ENCODE measurements at regions not wholly inside any gene's neighbourhood (a gene's known extent, or its start where the extent isn't known, plus 50 kb on each side); places are given as distances from the start of the nearest gene placed in this dataset.
"Not testable (repeated sequence)": the region's sequence is repeated elsewhere in the genome, so short reads cannot be mapped to it uniquely, and the experiment has no call there.

DNA sequence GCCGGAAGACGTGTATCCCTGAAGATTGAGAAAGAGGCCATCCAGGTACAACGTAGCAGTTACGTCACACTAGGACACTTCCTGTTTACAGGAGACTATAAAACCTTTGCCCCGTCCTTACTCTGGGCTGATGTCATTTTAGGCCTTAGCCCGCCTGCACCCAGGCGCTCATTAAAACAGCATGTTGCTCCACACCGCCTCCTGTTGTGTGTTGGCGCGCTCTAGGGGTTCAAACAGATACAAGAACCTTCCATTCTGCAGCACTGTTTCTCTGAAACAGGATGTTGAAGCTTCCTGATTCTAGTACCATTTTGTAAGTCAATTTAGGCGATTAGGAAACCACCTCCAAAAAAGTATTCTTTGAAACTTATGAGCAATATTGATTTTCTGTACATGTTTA, 722.1 kb downstream of the PCDH7 start:
- Mint-ChIP-seq H3K4me1 (no peaks in the 10 kb centered on the region), H3K4me3 (no peak overlapping the region), H3K27ac (no peak overlapping the region), H3K9me3 (no peaks in the 10 kb centered on the region), H3K27me3 (no peaks in the 10 kb centered on the region), H3K36me3 (no peaks in the 10 kb centered on the region)
- DNase-seq = no peak

DNA sequence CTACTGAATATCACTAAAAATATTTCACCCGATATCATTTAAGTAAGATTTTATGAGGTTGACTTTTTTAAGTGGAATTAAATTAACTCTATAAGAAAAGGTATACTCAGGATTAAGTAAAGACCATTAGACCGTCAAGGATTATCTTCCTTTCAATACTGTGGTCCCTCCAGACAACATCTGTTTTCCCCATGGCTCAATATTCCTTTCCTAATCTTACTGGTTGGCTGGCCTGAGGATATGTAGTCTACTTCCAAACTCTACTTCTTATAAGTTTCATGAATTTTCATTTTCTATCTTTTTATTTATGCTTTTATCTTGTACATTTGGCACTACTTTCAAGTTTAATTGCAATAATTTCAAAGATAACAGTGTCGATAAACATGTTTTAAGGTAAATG, 725.4 kb downstream of the PCDH7 start:
- no peak overlapping the region for H3K27ac Mint-ChIP-seq
- DNase-seq = no peak
- no peaks in the 10 kb centered on the region for H3K9me3 Mint-ChIP-seq
- no peak overlapping the region for H3K4me3 Mint-ChIP-seq
- H3K4me1 Mint-ChIP-seq = no peaks in the 10 kb centered on the region
- H3K36me3 Mint-ChIP-seq = no peaks in the 10 kb centered on the region
- no peaks in the 10 kb centered on the region for H3K27me3 Mint-ChIP-seq

DNA sequence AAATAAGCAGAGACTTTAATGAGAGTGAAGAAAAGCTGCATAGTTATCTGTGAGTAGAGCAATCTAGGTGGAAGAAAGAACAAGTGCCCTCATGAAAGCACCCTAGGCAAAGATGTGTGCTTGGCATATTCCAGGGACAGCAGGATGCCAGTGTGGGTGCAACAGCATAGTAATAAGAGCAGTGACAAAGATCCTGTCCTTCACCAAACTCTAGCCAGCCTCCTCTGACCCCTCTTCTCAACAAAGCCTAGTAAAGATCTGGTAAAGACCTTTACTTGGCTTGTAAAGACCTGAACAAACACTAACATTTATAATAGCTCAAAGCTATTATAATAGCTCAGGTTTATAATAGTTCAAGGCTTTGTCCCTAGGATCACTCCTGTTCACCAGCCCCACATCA, 735.4 kb downstream of the PCDH7 start:
- no peaks in the 10 kb centered on the region for H3K9me3 Mint-ChIP-seq
- DNase-seq = no peak
- H3K36me3 Mint-ChIP-seq = no peaks in the 10 kb centered on the region
- no peak overlapping the region for H3K4me3 Mint-ChIP-seq
- no peaks in the 10 kb centered on the region for H3K4me1 Mint-ChIP-seq
- H3K27me3 Mint-ChIP-seq = no peaks in the 10 kb centered on the region
- H3K27ac Mint-ChIP-seq = no peak overlapping the region

DNA sequence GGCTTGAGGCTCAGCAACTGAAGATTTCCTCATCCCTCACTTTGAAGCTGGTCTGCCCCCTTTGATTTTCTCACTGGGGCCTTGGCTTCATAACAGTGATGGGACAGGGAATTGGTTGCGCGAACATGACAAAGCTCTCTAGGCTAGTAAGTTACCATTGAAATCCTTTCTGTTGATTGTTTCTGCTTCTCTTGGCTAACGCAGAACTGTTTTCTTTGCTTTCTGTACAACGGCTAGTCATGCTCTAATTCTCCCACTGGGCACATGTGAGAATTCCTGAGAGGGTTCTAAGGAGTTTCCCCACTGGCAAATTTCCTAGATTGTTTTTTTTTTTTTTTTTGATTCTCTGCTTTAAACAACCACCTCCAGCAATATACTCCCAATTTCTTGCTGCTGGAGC, 738.6 kb downstream of the PCDH7 start:
- H3K9me3 Mint-ChIP-seq = peaks cover 6% of the 10 kb centered on the region
- no peaks in the 10 kb centered on the region for H3K36me3 Mint-ChIP-seq
- H3K27me3 Mint-ChIP-seq = no peaks in the 10 kb centered on the region
- H3K27ac Mint-ChIP-seq = no peak overlapping the region
- H3K4me3 Mint-ChIP-seq = no peak overlapping the region
- DNase-seq = no peak
- no peaks in the 10 kb centered on the region for H3K4me1 Mint-ChIP-seq

DNA sequence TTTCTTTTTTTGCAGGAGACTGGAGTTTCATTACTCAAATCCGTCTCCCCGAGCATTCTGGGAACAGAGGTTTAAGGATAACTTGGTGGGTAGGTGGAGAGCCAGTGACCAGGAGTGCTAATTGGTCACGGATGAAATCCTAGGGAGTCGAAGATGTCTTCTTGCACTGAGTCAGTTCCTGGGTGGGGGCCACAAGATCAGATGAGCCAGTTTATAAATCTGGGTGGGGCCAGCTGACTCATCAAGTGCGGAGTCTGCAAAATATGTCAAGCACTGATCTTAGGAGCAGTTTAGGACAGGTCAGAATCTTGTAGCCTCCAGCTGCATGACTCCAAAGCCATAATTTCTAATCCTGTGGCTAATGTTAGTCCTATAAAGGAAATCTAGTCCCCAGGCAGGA, 741.3 kb downstream of the PCDH7 start:
- Mint-ChIP-seq H3K27ac (no peak overlapping the region), H3K4me1 (no peaks in the 10 kb centered on the region), H3K4me3 (no peak overlapping the region), H3K9me3 (peaks cover 10% of the 10 kb centered on the region), H3K27me3 (no peaks in the 10 kb centered on the region), H3K36me3 (no peaks in the 10 kb centered on the region)
- no peak for DNase-seq

DNA sequence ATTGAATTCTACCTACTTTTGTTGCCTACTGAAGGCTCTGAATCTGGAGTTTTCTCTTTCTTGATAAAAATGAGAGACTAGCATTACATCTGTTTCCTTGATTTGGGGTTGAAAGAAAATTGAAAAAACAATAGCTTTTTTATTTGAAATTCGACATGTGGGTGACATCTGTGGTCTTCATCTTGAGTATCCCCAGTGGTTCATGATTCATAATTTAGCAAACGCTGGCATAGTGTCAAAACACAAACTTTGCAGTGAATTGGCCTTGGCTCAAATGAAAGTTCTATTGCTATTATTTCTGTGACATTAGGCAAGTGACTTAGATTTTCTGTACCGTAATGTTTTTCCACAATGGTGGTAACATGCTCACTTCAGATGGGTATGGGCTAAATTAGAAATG, 747.6 kb downstream of the PCDH7 start:
- Mint-ChIP-seq H3K4me1 (no peaks in the 10 kb centered on the region), H3K27ac (no peak overlapping the region), H3K9me3 (peaks cover 10% of the 10 kb centered on the region), H3K4me3 (no peak overlapping the region), H3K36me3 (no peaks in the 10 kb centered on the region), H3K27me3 (no peaks in the 10 kb centered on the region)
- DNase-seq = no peak

DNA sequence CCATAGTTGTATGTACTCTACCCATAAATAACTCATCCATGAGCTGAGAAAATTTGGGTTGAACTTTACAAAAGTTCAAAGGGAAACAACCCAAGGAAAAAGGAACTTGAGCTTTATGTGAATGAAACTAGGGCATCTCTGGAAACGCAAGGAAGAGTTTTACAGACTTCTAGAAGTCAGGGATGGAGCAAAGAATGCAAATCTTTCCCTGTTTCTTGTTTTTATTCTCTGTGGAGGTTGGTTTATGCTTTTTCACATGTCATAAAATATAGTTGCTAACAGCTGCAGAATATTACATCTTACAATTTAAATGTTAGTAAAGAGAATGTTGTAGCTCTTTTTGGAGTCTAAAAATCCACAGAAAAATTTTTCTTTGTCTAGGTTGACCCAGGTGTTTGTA, 754.1 kb downstream of the PCDH7 start:
- DNase-seq = no peak
- H3K27me3 Mint-ChIP-seq = no peaks in the 10 kb centered on the region
- no peaks in the 10 kb centered on the region for H3K36me3 Mint-ChIP-seq
- no peaks in the 10 kb centered on the region for H3K4me1 Mint-ChIP-seq
- peaks cover 12% of the 10 kb centered on the region for H3K9me3 Mint-ChIP-seq
- no peak overlapping the region for H3K4me3 Mint-ChIP-seq
- no peak overlapping the region for H3K27ac Mint-ChIP-seq

DNA sequence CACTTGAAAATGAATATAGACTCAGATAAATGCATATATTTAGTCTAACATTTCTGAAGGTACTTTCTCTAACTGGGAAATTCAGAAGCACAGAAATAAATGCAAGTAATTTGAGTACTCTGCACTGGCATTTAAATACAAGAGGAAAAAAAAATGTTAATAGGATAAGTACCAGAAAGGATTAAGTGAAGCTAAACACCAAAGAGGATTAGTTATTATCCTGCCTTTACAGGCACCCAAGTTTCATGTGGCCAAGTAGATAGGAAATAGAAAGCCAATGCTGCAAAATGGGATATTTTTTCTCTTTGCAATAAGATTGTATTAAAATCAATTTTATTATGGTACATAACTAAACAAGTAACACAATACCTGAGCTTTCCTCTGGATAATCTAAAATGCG, 762.5 kb downstream of the PCDH7 start:
- no peak for DNase-seq
- H3K4me1 Mint-ChIP-seq = no peaks in the 10 kb centered on the region
- H3K9me3 Mint-ChIP-seq = peaks cover 4% of the 10 kb centered on the region
- H3K27me3 Mint-ChIP-seq = no peaks in the 10 kb centered on the region
- H3K27ac Mint-ChIP-seq = no peak overlapping the region
- no peak overlapping the region for H3K4me3 Mint-ChIP-seq
- no peaks in the 10 kb centered on the region for H3K36me3 Mint-ChIP-seq

DNA sequence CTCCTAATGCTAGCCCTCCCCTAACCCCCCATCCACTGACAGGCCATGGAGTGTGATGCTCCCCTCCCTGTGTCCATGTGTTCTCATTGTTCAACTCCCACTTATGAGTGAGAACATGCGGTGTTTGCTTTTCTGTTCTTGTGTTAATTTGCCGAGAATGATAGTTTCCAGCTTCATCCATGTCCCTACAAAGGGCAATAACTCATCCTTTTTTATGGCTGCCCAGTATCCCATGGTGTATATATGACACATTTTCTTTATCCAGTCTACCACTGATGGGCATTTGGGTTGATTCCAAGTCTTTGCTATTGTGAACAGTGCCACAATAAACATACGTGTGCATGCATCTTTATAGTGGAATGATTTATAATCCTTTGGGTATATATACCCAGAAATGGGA, 779.0 kb downstream of the PCDH7 start:
- H3K4me3 Mint-ChIP-seq, H3K4me1 Mint-ChIP-seq, H3K27me3 Mint-ChIP-seq, H3K36me3 Mint-ChIP-seq, DNase-seq, H3K27ac Mint-ChIP-seq, H3K9me3 Mint-ChIP-seq: not testable (repeated sequence)

DNA sequence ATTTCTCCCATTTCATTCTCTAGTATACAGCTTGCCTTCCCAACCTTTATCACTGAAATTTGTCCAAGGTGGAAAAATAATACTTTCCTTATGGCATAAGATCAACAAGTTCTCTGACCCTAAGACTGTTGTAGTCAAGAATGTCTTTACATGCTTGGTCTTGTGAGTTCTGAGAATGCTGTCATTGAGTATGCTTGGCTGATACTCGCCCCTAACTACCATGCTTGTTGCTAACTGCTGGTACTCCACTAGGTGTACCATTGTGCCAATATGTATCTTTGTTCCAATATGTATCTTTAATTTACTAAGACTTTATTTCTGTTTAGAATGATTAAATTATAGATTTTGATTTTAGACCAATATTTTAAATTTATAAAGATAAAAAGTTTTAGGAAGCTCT, 796.4 kb downstream of the PCDH7 start:
- H3K36me3 Mint-ChIP-seq = no peaks in the 10 kb centered on the region
- DNase-seq = no peak
- H3K27ac Mint-ChIP-seq = no peak overlapping the region
- peaks cover 5% of the 10 kb centered on the region for H3K9me3 Mint-ChIP-seq
- no peak overlapping the region for H3K4me3 Mint-ChIP-seq
- H3K4me1 Mint-ChIP-seq = no peaks in the 10 kb centered on the region
- H3K27me3 Mint-ChIP-seq = no peaks in the 10 kb centered on the region

DNA sequence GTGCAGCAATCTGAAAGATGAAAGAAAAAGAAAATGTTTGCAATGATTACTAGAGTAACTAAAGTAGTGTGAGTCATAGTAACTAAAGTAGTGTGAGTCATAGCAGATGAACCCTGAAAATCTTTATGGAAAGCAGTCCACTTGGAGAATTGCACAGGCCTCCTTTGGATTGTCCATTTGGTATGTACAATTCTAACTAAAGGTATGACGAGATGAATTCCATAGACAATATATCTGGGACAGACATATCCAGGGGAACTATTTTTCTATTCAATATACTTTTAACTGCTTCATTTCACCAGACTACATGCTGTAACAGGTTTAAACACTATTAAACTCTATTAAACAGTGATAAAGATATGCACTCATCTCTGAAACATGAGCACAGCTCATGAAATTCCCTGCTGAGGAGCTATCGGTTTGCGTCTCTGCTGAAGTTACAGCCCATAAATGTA, 798.7 kb downstream of the PCDH7 start:
- Mint-ChIP-seq H3K9me3 (peaks cover 9% of the 10 kb centered on the region), H3K27ac (no peak overlapping the region), H3K27me3 (no peaks in the 10 kb centered on the region), H3K4me3 (no peak overlapping the region), H3K4me1 (no peaks in the 10 kb centered on the region), H3K36me3 (no peaks in the 10 kb centered on the region)
- no peak for DNase-seq

DNA sequence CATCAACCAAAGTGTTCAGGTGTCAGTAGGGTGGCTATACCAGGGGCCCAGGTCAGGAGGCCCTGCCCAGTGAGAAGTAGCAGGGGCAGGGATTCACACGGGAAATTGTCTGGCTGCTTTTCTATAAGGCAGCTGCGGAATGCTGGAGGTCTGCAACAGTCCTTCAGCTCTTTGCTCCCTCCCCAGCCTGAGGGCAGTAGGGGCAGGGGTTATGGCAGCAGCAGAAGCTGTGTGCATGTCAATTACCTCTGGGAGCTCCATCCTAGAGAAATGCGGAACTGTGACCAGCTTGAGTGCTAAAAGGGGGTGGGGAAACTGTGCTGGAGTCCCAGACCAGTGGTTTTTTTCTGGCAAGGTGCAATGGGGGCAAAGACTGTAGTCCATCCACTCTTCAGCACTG, 810.4 kb downstream of the PCDH7 start:
- Mint-ChIP-seq H3K4me1 (no peaks in the 10 kb centered on the region), H3K4me3 (no peak overlapping the region), H3K27ac (no peak overlapping the region), H3K9me3 (peaks cover 11% of the 10 kb centered on the region), H3K27me3 (no peaks in the 10 kb centered on the region), H3K36me3 (no peaks in the 10 kb centered on the region)
- no peak for DNase-seq

DNA sequence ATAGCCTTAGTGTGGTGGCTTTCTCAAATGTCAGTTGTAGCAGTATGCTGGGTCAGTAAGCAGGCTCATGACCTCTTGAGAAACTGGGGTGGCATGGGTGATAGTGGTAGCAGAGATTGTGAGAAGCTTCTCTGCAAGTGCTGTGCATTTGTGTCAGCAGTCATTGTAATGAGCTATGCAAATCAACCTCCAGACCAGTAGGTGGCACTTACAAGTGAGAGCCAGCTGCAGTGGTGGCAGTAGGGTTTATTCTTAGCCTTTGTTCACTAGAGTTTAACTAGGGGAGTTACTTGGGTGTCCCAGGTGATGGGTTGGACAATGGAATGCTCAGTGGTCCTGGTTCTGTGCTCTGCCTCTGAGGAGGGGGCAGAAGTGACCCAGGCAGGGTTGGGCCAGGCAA, 818.7 kb downstream of the PCDH7 start:
- peaks cover 5% of the 10 kb centered on the region for H3K9me3 Mint-ChIP-seq
- H3K27ac Mint-ChIP-seq = no peak overlapping the region
- H3K36me3 Mint-ChIP-seq = no peaks in the 10 kb centered on the region
- no peaks in the 10 kb centered on the region for H3K4me1 Mint-ChIP-seq
- no peak for DNase-seq
- no peaks in the 10 kb centered on the region for H3K27me3 Mint-ChIP-seq
- H3K4me3 Mint-ChIP-seq = no peak overlapping the region

DNA sequence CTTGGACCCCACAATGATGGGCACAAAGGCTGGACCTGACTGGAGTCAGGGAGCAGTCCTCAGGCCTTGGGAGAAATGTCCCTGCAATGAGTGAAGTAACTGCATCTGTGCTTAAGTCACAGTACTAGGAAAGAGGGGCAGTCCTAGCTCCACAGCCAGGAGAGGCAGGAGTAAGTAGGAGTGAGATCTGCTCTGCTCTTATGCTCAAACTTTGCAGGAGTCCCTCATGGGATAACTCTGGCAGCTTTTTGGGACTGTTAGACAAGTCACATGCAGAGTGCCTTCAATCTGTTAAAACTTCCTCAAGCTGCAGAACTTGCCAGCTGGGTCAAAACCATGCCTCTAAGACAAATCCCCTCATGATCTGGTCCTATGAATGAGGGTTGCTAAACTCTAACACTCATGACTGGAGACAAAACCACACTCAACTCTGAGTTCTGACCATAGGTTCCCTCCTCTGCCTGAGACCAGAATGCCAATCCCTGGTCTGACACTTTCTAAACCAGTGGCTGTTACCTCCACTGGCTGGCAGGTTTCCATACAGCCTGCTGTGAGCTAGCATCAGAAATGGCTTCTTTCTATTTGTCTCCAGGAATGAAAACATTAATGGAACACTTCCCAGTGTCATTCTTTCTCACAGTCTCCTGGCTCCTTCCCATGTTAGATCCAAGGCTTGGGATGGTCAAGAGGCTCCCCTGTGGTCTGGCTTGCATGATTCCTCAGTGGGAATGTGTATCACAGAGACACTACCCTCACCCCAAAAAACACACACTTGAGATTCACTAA, 819.3 kb downstream of the PCDH7 start:
- no peaks in the 10 kb centered on the region for H3K36me3 Mint-ChIP-seq
- no peak overlapping the region for H3K4me3 Mint-ChIP-seq
- DNase-seq = no peak
- no peak overlapping the region for H3K27ac Mint-ChIP-seq
- H3K9me3 Mint-ChIP-seq = peaks cover 3% of the 10 kb centered on the region
- H3K4me1 Mint-ChIP-seq = no peaks in the 10 kb centered on the region
- no peaks in the 10 kb centered on the region for H3K27me3 Mint-ChIP-seq

DNA sequence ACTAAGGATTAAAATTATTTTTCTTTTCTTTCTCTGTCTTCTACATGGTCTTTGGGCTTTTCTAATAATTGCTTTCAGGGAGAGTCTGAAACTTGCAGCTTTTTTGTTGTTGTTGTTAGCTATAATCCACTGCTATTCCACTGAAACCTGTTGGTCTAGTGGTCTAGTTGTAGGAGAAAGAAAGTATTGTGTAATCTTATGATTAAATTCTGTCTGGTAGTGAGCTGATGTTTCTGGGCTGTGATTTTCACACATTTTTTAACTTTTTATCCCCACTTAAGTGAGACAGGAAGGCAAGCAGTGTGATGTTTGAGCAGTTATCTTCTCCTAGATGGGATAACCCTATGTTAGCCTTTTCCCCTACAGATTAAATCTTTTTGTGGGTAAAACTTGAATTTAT, 825.2 kb downstream of the PCDH7 start:
- DNase-seq = no peak
- peaks cover 1% of the 10 kb centered on the region for H3K9me3 Mint-ChIP-seq
- H3K27ac Mint-ChIP-seq = no peak overlapping the region
- H3K4me3 Mint-ChIP-seq = no peak overlapping the region
- no peaks in the 10 kb centered on the region for H3K4me1 Mint-ChIP-seq
- H3K27me3 Mint-ChIP-seq = no peaks in the 10 kb centered on the region
- H3K36me3 Mint-ChIP-seq = no peaks in the 10 kb centered on the region

DNA sequence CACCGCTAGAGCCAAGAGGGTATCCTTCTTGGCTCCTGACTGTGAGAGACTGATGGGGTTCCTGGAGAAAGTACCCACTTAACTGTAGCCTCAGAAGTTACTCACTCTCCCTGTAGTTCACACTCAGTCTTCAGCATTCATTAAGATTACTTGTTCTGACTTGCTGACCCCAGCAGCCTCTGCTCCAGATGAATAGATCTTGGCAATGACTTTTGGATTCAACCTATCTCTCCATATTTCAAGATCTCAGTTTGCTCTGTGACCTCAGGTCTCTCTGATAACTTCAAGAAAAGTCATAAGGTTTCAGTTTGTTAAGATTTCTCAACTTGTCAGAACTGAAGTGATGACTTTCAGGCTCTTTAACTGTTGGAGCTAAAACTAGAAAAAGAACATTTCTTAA, 825.6 kb downstream of the PCDH7 start:
- Mint-ChIP-seq H3K4me3 (no peak overlapping the region), H3K9me3 (peaks cover 1% of the 10 kb centered on the region), H3K36me3 (no peaks in the 10 kb centered on the region), H3K27me3 (no peaks in the 10 kb centered on the region), H3K27ac (no peak overlapping the region), H3K4me1 (no peaks in the 10 kb centered on the region)
- no peak for DNase-seq
